ENCODE measurements at regions not wholly inside any gene's neighbourhood (a gene's known extent, or its start where the extent isn't known, plus 50 kb on each side); places are given as distances from the start of the nearest gene placed in this dataset.

DNA sequence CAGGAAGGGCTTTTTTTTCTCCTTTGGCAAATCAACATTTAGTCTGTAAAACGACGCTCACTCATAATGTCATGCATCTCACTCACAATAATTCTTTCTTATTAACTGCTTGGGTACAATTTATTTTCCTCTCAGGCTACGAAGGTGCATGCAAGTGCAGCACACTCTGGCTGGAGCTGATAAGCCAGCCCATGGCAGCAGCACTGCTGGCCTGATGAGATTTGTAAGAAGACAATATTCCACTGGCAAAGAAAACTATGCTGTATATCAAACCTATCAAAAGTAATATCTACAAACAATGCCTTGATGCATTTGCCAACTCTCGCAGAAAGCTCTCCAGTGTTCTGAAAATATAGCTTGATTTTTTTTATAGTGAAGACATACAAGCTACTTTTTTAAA, 170.0 kb upstream of the PHF14 start:
- TF ChIP-seq EZH2 (IDR thresholded peaks at IDR 0.05) (no peak), POLR2A (IDR thresholded peaks at IDR 0.05; ENCODE audit: borderline replicate concordance, extremely low read depth, insufficient read depth, insufficient read length) (no peak), SP1 (IDR thresholded peaks at IDR 0.05; ENCODE audit: low read depth) (no peak), TCF7L2 (IDR thresholded peaks at IDR 0.05; ENCODE audit: borderline replicate concordance, extremely low read depth, insufficient read depth, insufficient read length) (no peak), EZH2phosphoT487 (IDR thresholded peaks at IDR 0.05; ENCODE audit: borderline replicate concordance) (no peak), ELF1 (IDR thresholded peaks at IDR 0.05; ENCODE audit: borderline replicate concordance, low read depth) (no peak), SRF (IDR thresholded peaks at IDR 0.05; ENCODE audit: low read depth) (no peak), SIN3A (IDR thresholded peaks at IDR 0.05; ENCODE audit: low read depth) (no peak)
- POLR2A ChIA-PET: no interaction called here
- Histone ChIP-seq H4K20me1 (ENCODE audit: insufficient read depth) (no peaks in the 10 kb centered on the region), H3K27me3 (ENCODE audit: insufficient read depth, low read length) (no peaks in the 10 kb centered on the region), H3K4me2 (ENCODE audit: low read length) (no peak overlapping the region), H3K9ac (ENCODE audit: low read length) (no peak overlapping the region), H3K9me3 (ENCODE audit: control insufficient read depth in 1 of 2, insufficient read depth in 1 of 2, low read depth in 1 of 2, low read length in 2 of 2) (no peaks in the 10 kb centered on the region), H3K9me2 (ENCODE audit: insufficient read depth) (no peaks in the 10 kb centered on the region), H3K36me3 (ENCODE audit: control insufficient read depth in 1 of 2, insufficient read depth in 2 of 2, low read length in 2 of 2) (no peaks in the 10 kb centered on the region), H3K27ac (ENCODE audit: low read depth, low read length) (no peak overlapping the region), H3K79me2 (ENCODE audit: insufficient read depth, low read length) (no peaks in the 10 kb centered on the region), H3K4me3 (replicated peaks in 1 of 2; ENCODE audit: low read depth in 1 of 2, low read length in 2 of 2) (no peak overlapping the region), H3K4me1 (ENCODE audit: control insufficient read depth in 1 of 2, insufficient read depth in 2 of 2, low read length in 2 of 2) (peaks cover 0 to 5% of the 10 kb centered on the region in 2 experiments; a peak in 1 of 4 replicates), H2AFZ (ENCODE audit: low read depth, low read length, poor library complexity, severe bottlenecking) (no peak overlapping the region)
- RAD21 ChIA-PET (ENCODE audit: low non-redundant PET in 1 of 2, low total read pairs in 2 of 2, uncharacterized antibody in 2 of 2, unreplicated experiment in 2 of 2): no interaction called here
- ATAC-seq (no peak), DNase-seq (ENCODE audit: low read depth, low spot score) (no peak)
- no TSS peak for BruUV-seq (replicated peaks)
- intact Hi-C loops (cut with micrococcal nuclease): no loop called here
- CTCF ChIA-PET: no interaction called here

- Histone ChIP-seq H3K9ac (ENCODE audit: low read length) (no peak overlapping the region), H3K36me3 (ENCODE audit: control insufficient read depth in 1 of 2, insufficient read depth in 2 of 2, low read length in 2 of 2) (no peaks in the 10 kb centered on the region), H3K9me3 (ENCODE audit: control insufficient read depth in 1 of 2, insufficient read depth in 1 of 2, low read depth in 1 of 2, low read length in 2 of 2) (no peaks in the 10 kb centered on the region), H3K4me3 (replicated peaks in 1 of 2; ENCODE audit: low read depth in 1 of 2, low read length in 2 of 2) (no peak overlapping the region), H2AFZ (ENCODE audit: low read depth, low read length, poor library complexity, severe bottlenecking) (no peak overlapping the region), H3K9me2 (ENCODE audit: insufficient read depth) (no peaks in the 10 kb centered on the region), H3K27ac (ENCODE audit: low read depth, low read length) (no peak overlapping the region), H3K27me3 (ENCODE audit: insufficient read depth, low read length) (no peaks in the 10 kb centered on the region), H3K4me2 (ENCODE audit: low read length) (no peak overlapping the region), H3K4me1 (ENCODE audit: control insufficient read depth in 1 of 2, insufficient read depth in 2 of 2, low read length in 2 of 2) (peaks cover 0 to 5% of the 10 kb centered on the region in 2 experiments; a peak in 1 of 4 replicates), H3K79me2 (ENCODE audit: insufficient read depth, low read length) (no peaks in the 10 kb centered on the region), H4K20me1 (ENCODE audit: insufficient read depth) (no peaks in the 10 kb centered on the region)
- DNase-seq (ENCODE audit: low read depth, low spot score) (no peak), ATAC-seq (no peak)
- BruUV-seq (replicated peaks): no TSS peak
- CTCF ChIA-PET: no interaction called here
- RAD21 ChIA-PET (ENCODE audit: low non-redundant PET in 1 of 2, low total read pairs in 2 of 2, uncharacterized antibody in 2 of 2, unreplicated experiment in 2 of 2): no interaction called here
- intact Hi-C loops (cut with micrococcal nuclease): no loop called here
- POLR2A ChIA-PET: no interaction called here
- TF ChIP-seq MAX (IDR thresholded peaks at IDR 0.05) (no peak), SP1 (IDR thresholded peaks at IDR 0.05; ENCODE audit: low read depth) (no peak), SRF (IDR thresholded peaks at IDR 0.05; ENCODE audit: low read depth) (no peak), RAD21 (IDR thresholded peaks at IDR 0.05; ENCODE audit: low read depth) (no peak), ATF3 (IDR thresholded peaks at IDR 0.05) (no peak), POLR2AphosphoS5 (IDR thresholded peaks at IDR 0.05; ENCODE audit: low read depth, low read length) (no peak), ZFX (IDR thresholded peaks at IDR 0.05) (no peak), SIN3A (IDR thresholded peaks at IDR 0.05; ENCODE audit: low read depth) (no peak), TCF7L2 (IDR thresholded peaks at IDR 0.05; ENCODE audit: borderline replicate concordance, extremely low read depth, insufficient read depth, insufficient read length) (no peak), POLR2A (IDR thresholded peaks at IDR 0.05; ENCODE audit: borderline replicate concordance, extremely low read depth, insufficient read depth, insufficient read length) (no peak), ZNF274 (IDR thresholded peaks at IDR 0.05; ENCODE audit: low read depth, low read length) (no peak), JUND (IDR thresholded peaks at IDR 0.05) (no peak)
- TF ChIP-seq, protein P1, sequence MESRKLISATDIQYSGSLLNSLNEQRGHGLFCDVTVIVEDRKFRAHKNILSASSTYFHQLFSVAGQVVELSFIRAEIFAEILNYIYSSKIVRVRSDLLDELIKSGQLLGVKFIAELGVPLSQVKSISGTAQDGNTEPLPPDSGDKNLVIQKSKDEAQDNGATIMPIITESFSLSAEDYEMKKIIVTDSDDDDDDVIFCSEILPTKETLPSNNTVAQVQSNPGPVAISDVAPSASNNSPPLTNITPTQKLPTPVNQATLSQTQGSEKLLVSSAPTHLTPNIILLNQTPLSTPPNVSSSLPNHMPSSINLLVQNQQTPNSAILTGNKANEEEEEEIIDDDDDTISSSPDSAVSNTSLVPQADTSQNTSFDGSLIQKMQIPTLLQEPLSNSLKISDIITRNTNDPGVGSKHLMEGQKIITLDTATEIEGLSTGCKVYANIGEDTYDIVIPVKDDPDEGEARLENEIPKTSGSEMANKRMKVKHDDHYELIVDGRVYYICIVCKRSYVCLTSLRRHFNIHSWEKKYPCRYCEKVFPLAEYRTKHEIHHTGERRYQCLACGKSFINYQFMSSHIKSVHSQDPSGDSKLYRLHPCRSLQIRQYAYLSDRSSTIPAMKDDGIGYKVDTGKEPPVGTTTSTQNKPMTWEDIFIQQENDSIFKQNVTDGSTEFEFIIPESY (IDR thresholded peaks at IDR 0.05; ENCODE audit: extremely low read depth, insufficient replicate concordance, low read length): no peak
Observed at GRCh38 chr7:10804770-10805169, 168.9 kb upstream of the PHF14 start.
